Right renal pelvis (tissue), 4 donors: ENCODE measurements at regions not wholly inside any gene's neighbourhood (a gene's known extent, or its start where the extent isn't known, plus 50 kb on each side); places are given as distances from the start of the nearest gene placed in this dataset.

Experiments used
- DNase-seq, 4 donors: peaks; one replicate each; pipeline ENCODE4 v3.0.0-alpha.2; 2013; ENCODE audit warnings: low read depth in 4 of 4, low spot score in 3 of 4, missing footprints in 1 of 4

DNA sequence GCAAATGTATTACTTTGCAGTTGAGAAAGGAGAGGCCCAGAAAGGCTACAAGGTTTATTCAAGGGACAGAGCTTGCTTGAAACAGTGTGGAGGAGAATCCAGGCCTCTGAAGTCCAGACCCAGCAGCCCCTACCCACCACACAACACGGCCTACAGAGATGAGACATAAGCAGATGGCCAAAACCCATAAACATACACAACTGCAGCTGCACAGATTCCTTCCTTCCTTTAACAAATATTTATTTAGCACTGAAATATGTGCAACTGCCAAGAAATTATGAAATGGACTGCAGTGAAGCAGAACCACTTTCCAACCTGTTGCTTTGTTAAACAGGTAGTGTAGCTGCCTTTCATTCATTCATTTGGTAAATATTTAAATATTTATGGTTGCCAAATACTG lies 122.3 kb downstream of the SPATA19 start:
- peak in 1 of 4 donors; percentile 2 for DNase-seq

DNA sequence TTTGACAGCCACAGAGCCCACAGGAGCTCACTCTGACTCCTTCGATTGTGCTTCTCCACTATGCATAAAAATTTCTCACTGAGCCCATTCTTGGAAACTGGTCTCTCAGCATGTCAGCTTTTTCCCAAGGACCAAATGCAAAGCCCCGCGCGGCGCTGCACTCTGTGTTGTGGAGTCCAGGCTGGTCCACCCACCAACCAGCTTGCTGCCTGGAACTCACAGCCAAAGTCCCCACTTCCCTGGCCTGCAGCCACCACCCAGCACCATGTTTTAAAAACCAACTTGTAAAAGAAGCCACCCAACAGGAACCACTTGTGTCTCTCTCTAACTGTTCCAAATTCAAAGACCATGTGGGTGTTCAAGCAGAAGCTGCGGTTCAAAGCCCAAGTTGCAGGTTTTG lies 124.4 kb downstream of the SPATA19 start:
- DNase-seq: no peak

DNA sequence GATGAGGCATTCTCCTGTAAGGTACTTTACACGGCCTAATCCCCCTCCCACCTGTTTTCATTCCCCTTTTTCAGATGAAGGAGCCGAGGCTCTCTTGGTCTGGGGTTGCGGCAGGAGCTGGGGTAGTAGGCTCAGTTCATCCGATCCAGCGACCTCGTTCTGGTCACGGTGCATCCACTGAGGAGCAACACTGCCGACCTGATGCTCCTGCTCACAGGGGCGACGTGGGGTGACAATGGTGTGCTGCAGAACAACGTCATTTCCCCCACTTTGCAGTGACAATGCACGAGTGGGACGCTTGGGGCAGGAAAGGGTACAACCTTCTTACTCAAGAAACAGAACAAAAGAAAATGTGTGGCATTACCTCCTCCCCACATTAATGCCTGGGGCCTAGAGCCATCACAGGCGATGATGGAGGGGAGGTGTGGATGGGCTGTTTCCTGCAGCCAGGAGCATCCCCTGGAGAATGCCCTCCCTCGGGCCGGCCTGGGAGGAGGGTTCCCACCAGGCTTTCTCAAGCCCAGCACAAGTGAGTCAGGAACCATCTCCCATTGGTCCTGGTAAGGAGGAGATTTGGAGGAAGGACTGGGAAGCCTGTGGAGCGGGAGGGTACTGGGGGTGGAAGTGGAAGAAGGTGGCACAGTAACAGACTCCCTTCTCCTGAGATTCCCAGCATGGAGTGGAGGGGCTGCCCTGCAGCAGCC lies 125.6 kb downstream of the SPATA19 start:
- DNase-seq: no peak

DNA sequence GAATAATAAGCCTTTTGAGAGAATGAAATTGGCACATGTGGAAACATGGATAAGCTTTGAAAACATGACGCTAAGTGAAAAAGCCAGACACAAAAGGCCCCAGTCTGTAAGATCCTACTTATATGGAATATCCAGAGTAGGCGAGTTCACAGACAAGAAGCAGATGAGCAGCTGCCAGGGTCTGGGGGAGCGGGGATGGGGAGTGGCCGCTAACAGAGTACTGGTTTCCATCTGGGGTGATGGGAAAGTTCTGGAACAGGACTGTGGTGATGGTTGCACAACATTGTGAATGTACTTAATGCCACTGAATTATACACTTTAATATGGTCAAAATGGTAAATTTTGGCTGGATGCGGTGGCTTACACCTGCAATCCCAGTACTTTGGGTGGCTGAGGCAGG lies 126.5 kb downstream of the SPATA19 start:
- no peak for DNase-seq

DNA sequence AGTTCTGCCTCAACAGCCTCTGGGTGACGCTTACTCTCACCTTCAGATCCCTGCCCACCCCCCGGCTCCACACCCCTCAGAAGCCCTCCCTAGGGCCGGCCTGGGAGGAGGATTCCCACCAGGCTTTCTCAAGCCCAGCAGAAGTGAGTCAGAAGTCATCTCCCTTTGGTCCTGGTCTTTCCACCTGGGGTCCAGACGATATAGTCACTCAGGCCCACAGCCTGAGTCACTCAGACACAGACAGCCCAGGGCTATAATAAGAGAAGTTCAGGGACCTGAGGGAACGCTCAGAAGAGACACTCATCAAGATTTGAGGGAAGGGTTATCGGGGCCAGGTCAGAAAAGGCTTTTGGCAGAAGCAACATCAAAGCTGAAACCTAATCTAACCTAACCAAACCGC lies 127.1 kb downstream of the SPATA19 start:
- DNase-seq: no peak

DNA sequence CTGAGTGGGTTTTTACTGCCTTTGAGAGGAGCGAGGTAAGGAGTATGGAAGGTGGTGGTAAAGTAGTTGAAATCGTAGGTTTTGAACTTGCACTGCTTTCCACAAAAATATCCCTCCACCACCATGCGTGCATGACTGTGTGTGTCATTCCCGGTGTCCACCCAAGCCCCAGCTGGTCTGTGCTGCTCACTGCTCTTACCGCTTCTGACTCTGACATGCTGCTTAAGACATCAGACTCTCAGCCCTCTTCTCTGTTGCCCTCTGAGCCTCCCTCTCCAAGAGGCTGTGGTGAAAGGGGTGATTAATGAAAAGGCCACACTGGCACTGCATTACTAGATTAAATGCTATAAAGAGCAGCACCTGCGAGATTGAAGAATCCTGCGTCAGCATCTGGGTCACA lies 128.7 kb downstream of the SPATA19 start:
- no peak for DNase-seq

DNA sequence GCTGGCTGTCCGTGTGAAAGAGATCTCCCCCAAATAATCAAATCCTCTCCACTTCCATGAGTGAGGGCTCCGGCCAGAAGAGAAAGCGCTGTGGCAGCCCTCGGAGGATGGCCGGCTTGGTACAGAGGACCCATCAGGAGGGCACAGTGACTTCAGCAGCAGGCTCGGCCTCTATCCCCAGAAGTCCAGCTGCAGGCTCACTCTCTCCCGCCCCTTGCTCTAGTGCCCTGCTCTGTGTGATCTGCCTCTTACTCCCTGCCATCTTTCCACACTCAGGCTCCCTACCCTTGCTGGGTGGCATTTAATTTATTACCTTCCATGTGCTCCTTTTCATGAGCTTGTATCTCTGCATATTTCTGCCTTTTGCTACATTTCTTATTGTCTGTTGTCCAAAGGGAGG lies 129.7 kb downstream of the SPATA19 start:
- DNase-seq: no peak

DNA sequence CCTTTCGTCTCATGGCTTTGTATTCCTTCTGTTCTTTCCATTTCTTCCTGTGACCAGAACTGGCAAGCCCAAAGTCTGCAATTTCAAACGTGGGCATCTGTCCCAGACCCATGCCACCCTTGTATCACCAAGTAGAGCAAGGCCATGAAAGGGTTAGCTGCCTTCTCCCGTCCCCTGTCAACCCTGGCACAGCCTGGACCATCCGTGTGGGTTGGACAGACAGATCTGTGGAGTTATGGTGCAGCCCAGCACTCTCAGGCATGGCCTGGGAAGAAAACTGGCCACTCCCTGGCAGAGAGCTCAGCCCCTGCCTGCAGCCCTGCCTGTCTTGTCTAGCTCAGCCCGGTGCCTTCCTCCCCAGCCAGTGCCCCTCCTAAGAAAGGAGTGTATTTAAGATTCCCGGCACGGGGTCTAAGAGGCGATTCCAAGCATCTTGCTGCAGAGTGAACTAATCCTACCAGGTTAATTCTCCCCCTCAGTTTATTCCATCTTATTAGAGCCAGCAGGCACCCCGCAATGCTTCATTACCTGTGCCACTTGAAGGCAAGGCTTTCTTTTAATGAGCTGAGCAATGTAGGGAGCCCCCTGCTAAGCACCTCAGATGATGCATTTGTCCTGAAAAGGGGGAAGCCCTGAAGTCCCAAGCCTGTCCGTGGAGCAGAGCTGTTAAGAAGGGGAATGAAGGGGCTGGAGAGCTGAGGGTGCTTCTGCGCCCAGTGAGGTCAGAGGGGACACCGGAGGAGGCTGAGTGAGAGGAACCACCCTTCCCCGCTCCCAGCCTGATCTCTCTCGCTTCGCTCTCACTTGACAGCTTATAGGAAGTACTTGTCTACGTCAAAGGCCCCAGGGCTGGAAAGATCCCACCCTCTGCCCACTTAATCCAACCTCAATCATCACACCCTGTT lies 130.6 kb downstream of the SPATA19 start:
- no peak for DNase-seq

DNA sequence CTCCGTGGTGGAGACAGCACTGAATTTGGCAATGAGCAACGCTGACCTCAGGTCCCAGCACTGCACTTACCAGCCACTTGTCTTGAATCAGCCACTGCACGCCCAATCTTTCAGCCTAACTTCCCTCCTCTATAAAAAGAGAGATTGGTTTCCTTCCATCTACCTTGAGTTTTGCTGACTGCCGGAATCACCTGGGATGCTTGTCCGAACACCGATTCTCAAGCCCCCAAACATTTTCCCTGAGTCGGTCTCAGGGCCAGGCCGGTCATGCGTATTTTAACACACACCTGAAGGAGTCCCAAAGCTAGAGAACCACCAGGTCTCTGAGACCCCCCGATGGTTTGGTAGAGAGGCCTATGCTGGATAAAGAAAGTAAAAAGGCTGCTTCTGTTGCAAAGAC lies 131.5 kb downstream of the SPATA19 start:
- DNase-seq: no peak

DNA sequence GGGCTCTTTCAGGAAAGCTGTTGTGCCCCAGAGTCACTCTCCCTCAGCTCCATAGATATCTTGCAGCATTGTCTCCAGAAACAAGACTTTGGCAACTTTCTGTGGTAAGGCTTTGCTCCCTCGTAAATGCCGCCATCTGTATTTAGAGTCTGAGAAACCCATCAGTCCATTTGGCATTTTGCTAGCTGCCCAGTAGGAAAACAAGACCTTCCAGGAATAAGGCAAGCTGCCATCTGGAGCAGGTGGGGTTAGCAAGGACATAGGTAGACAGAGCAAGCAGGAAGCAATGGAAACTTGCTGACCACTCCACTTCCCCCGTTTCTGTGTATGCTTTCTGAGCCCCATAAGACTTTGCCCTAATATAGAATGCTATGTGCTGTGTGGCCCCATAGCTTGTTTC lies 131.9 kb downstream of the SPATA19 start:
- no peak for DNase-seq

DNA sequence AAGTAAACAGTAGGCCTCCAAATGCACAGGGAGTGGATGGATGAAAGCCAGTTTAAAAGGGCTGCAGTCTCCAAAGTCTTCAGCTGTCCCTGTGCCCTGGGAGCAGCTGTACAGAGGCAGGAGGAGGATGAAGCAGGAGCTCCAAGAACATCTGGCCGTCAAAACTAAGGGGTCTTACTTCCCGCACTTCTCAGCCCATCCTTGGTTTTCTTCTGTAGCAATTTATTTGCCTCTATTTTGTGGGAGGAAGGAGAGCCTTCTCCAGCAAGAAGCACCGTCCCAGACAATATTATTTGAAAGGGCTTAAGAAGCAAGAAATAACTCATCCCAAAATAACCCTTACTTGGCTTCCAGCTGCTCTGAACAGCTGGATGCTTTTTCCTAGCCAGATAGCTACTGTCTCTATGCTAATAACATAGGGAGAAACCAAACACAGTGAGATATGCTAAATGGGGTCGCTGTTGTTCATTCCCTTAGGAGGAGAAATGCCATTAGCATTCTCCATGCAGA lies 133.2 kb downstream of the SPATA19 start:
- DNase-seq: peak in 3 of 4 donors; percentile 37 to 51 (median 40)

DNA sequence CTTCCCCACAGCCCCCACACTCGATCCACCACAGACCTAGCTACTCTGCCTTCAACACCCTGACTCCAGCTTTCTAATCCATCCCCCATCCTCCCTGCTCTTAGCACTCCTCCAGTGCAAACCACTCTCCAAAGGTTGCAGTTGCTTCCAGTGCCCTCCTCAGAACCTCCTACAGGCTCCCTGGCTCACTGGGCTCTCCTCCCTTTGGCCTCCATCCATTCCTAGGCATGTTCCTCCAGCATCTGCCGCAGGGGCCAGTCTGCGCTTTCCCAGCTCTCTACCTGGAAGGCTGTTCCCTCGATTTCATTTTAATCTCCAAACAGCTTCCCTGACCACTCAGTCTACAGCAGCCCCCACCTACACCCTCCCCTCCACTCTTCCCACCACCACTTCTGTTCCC lies 133.8 kb downstream of the SPATA19 start:
- no peak for DNase-seq

DNA sequence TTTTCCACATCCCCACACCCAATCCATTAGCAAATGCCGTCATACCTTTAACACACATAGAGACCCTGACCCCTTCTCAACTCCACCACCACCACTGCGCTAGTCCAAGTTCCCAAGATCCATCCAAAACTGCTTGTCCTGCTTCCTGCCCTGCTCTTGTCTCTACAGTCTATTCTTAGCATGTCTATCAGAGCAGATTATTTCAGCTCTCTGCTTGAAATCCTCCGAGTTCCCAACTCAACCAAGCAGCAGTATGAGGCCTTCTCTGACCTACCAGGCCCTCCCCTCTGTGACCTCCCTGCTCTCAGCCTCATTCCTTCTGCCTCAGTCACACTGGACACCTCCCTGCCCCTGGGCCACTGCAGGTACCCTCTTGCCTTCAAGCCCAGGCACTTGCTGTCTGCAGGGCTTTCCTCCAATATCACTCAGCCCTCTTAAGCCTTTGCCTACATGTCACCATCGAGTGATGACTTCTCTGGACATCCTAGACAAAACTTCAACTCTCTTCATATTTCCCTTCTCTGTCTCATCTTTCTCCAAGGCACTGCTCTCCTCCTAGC lies 134.6 kb downstream of the SPATA19 start:
- DNase-seq: no peak

DNA sequence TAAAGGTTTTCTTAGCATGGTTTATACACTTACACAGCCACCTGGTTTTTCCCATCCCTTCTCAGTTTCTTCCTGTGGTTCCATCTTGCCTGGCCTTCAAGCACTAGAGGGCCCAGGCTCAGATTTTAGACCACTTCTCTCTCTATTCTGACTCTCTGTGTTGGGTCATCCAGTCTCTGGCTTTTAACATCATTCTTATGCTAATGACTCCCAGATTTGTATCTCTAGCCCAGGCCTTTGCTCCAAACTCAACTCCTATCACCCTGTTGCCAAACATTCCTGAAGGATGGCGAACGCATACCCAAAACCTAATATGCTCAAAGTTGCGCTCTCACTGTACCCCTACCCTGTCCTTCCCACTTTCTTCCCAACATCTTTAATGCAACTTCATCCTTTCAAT lies 135.1 kb downstream of the SPATA19 start:
- DNase-seq: no peak

DNA sequence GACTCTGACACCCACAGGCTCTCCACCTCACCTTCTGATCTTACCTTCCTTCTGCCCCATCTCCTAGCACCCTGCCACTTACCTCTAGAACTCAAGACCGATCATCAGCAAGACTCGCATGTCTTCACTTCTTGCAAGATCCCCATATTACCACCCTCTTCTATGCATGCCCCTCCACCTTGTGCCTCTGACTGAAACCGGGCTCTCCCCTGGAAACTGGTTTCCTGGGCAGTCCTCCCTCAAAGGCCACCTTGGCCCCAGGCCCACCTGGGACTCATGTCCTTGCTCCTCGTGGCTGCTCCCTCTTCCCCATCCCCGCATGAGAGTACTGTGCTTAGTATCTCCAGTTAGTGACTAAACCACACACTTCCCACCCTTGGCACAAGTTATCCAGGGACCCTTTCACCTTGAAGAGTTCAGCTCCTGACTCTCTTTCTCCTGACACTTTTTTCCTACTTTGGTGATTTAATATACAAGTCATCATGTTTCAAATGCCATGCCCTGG lies 136.7 kb downstream of the SPATA19 start:
- DNase-seq: no peak

DNA sequence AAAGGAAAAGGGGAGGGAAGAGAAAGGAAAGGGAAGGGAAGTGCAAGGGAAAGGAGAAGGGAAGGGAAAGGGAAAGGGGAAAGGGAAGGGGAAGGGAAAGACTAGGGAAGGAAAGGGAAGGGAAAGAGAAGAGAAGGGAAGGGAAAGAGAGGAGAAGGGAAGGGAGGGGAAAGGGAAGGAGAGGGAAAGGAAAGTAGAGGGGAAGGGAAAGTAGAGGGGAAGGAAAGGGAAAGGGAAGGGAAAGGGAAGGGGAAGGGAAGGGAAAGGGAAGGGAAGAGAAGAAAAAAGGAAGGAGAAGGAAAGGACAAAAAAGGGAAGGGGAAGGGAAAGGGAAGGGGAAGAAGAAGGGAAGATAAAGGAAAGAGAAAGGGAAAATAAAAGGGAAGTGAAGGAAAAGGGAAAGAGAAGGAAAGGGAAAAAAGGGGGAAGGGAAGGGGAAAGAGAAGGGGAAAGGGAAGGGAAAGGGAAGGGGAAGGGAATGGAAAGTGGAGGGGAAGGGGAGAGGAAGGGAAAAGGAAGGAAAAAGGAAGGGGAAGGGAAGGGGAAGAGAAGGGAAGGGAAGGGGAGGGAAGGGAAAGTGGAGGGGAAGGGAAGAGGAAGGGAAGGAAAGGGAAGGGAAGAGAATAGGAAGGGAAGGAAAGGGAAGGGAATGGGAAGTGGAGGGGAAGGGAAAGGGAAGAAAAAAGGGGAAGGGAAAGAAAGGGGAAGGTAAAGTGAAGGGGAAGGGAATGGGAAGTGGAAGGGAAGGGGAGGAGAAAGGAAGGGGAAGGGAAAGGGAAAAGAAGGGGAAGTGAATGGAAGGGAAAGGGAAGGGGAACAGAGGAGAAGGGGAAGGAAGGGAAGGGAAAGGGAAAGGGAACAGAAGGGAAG lies 138.2 kb downstream of the SPATA19 start:
- no peak for DNase-seq

DNA sequence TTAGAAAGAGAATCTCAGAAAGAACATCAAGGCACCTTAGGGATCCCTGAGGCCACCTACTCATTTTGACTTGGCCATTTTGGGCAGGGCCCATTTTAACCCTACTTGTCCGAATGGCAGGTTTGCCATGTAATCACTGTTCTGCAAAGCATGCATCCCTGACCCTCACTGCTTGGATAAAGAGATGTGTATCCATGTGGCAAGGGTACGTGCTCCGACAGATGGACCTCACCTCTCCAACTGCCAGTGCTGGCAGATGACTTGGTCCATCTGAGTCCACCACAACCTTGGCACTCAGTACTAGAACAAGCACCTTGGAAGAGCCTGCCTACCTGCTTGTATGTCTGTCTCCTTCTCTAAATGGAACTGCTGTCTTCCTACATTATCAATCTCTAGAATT lies 139.4 kb downstream of the SPATA19 start:
- DNase-seq: no peak

DNA sequence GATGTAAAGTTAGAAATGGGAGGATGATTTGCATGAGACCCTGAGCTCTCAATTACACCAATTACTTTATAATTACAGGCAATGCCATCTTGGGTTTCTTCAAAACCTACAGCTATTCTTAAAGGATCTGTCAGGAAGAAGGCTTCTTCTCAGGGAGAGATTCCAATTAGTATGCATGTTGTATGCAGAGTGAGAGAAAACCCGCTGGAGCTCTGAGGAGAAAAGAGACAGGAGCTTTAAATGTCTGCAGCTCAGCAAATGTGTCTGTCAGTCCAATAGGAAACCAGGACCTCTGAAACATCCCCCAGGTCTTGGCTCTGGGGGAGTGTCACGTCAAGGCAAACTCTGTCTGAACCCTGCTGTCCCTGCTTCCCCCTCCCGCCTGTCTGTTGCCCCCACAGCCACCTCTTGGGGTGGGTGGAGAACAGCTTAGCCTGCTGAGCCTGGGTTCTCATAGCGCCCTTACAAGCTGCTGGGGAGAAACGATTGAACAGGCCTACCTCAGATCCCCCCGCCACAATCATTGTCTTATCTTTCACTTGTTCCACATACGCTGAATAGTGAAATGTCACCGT lies 140.2 kb downstream of the SPATA19 start:
- no peak for DNase-seq

DNA sequence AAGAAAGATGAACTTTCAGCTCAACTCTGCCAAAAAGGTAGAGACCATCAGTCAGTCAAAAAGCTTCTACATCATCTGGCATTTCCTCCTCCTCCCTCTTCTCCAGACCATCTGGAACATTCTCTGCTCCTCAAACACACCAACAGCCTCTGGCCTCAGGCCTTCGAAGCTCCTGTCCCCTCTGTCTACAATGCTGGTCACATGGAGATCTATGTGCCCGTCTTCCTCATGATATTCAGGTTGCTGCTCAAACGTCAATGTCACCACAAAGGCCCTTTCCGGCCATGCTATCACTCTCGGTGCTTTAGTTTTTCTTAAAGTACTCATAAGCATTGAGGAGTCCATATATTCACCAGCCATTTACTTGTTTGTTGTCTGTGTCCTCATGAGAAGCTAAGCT lies 146.2 kb downstream of the SPATA19 start:
- no peak for DNase-seq

DNA sequence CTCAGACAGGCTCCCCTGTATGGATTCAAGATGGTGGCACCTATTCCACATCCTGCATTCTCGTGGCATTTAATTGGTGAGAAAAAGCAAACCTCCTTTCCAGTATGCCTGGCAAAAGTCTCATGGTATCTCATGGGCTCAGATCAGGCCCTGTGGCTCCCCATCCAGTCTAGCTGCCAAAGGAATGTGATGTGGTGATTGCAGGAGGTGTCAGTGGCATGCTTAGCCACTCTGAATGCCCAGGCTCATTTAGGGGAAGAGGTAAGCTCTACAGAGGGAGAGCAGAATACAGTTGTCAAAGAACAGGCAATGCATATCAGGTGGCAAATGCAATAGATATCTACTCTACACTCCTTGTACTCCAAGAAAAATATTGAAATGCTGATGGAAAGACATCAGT lies 146.7 kb downstream of the SPATA19 start:
- no peak for DNase-seq
